Progenitor cell of endocrine pancreas (in vitro differentiated cells): ENCODE measurements at regions not wholly inside any gene's neighbourhood (a gene's known extent, or its start where the extent isn't known, plus 50 kb on each side); places are given as distances from the start of the nearest gene placed in this dataset.

Experiments
- DNase-seq: peaks from one replicate; pipeline ENCODE4 v3.0.0; 2021; ENCODE audit warnings: low spot score; ENCODE audit not compliant: unreplicated experiment
- H3K27ac Mint-ChIP-seq: 2 replicates; pipeline ENCODE4 v1.8.0; 2021; ENCODE audit warnings: mild to moderate bottlenecking, moderate library complexity, mixed read lengths
- H3K27me3 Mint-ChIP-seq: 2 replicates; pipeline ENCODE4 v1.8.0; 2021; ENCODE audit warnings: mixed read lengths
- H3K36me3 Mint-ChIP-seq: 2 replicates; pipeline ENCODE4 v1.8.0; 2022; ENCODE audit warnings: mixed read lengths; ENCODE audit not compliant: insufficient read depth
- H3K4me1 Mint-ChIP-seq: 2 replicates; pipeline ENCODE4 v1.8.0; 2021; ENCODE audit warnings: low read depth, mixed read lengths
- H3K4me3 Mint-ChIP-seq: 2 replicates; pipeline ENCODE4 v1.8.0; 2021; ENCODE audit warnings: low read depth, mild to moderate bottlenecking, moderate library complexity, mixed read lengths
- H3K9me3 Mint-ChIP-seq: 2 replicates; pipeline ENCODE4 v1.8.0; 2021; ENCODE audit warnings: low read depth, mixed read lengths
- CTCF ChIP-seq: fragments of 200-600 bp; sonication (generic); IDR thresholded peaks from one replicate; pipeline ENCODE4 v1.5.0; 2021; ENCODE audit warnings: antibody characterized with exemption, mild to moderate bottlenecking; ENCODE audit not compliant: unreplicated experiment

DNA sequence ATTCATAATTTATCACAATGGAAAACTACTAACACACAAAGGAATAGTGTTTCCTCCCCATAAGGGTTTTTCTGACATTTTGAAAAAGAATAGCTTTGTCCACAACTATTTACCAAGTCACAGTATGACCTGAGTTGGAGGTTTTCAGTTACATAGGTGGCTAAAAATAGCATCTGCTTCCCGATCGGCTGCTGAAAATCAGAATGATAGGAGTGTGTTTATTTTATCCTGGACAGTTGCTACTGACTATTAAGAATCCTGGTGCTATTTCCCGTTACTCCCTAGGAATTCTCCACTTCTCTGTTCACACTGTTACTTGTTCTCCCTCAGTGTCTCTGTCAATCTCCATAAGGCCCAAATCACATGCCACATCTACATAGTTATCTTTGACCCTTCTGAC, 353.9 kb upstream of the RARB start:
- Mint-ChIP-seq H3K36me3 (peaks cover 3% of the 10 kb centered on the region), H3K9me3 (peaks cover 9% of the 10 kb centered on the region), H3K27ac (no peak overlapping the region)

DNA sequence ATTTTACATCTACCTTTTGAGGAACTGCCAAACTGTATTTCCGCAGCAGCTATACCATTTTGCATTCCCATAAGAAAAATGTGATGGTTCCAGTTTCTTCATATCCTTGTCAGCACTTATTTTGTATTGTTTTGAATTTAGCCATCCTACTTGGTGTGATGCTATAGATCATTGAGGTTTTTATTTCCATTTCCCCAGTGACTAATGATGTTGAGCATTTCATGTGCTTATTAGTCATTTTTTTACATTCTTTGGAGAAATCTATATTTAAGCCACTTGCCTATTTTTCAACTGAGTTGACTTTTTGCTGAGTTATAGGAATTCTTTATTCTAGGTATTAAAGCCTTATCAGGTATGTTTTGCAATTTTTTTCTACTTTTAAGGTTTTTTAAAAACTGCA, 347.6 kb upstream of the RARB start:
- Mint-ChIP-seq H3K4me1 (peaks cover 7% of the 10 kb centered on the region), H3K27ac (no peak overlapping the region), H3K27me3 (no peaks in the 10 kb centered on the region), H3K9me3 (peaks cover 4% of the 10 kb centered on the region), H3K36me3 (peaks cover 3% of the 10 kb centered on the region), H3K4me3 (no peak overlapping the region)
- TF ChIP-seq CTCF: no peak
- no peak for DNase-seq

More for the DNA sequence above, 353.9 kb upstream of the RARB start:
- H3K27me3 Mint-ChIP-seq: no peaks in the 10 kb centered on the region
- no peak overlapping the region for H3K4me3 Mint-ChIP-seq
- TF ChIP-seq CTCF: no peak
- H3K4me1 Mint-ChIP-seq: peaks cover 9% of the 10 kb centered on the region
- DNase-seq: no peak

DNA sequence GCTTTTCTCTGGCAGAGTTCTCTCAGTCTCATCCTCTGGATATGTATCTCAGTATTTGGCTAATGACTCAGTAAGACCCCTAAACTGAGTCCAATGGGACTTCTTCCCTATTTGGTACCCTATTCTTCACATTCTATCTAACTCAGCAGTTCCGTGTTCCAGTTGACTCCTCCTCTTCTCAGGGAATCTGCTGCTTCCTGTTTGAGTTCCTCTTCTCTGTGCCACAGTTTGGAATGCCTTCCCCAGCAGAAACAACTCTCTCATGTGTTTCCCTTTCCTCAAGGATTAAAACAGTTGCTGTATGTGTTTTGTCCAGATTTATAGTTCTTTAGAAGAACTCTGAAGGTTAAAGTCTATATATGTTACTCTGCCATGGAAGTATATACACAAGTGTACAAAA, 344.0 kb upstream of the RARB start:
- H3K4me1 Mint-ChIP-seq: peaks cover 31% of the 10 kb centered on the region
- no peaks in the 10 kb centered on the region for H3K27me3 Mint-ChIP-seq
- H3K27ac Mint-ChIP-seq: no peak overlapping the region
- H3K9me3 Mint-ChIP-seq: peaks cover 8% of the 10 kb centered on the region
- no peak for DNase-seq
- peaks cover 3% of the 10 kb centered on the region for H3K36me3 Mint-ChIP-seq
- H3K4me3 Mint-ChIP-seq: no peak overlapping the region
- no peak for TF ChIP-seq CTCF

- no peak for DNase-seq
- Mint-ChIP-seq H3K36me3 (peaks cover 3% of the 10 kb centered on the region), H3K9me3 (peaks cover 8% of the 10 kb centered on the region), H3K27ac (peak overlapping the region; percentile 50), H3K4me3 (no peak overlapping the region), H3K27me3 (peaks cover 2% of the 10 kb centered on the region), H3K4me1 (peaks cover 47% of the 10 kb centered on the region)
- TF ChIP-seq CTCF: no peak
Observed at GRCh38 chr3:25086721-25087120, 341.3 kb upstream of the RARB start.

DNA sequence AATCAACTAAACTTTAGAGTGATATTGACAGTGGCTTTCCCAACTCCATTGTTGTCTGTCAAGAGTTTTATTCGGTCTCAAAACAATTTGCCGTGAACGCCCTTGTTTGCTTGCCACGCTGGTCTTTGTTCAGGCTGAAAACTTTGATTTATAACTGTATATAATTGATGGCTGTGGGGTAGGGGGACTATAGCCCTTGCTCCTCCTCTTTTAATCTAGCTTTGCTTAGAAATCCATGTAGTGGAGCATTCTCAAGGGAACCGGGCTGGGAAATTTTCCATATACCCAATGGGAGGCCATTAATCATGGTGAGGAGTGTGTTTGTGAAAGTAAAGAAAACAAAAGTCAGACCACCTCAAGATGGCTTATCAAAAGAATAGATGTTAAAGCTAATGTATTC, 339.8 kb upstream of the RARB start:
- Mint-ChIP-seq H3K4me3 (no peak overlapping the region), H3K27me3 (peaks cover 3% of the 10 kb centered on the region), H3K27ac (peak overlapping the region; percentile 88), H3K4me1 (peaks cover 53% of the 10 kb centered on the region), H3K9me3 (peaks cover 8% of the 10 kb centered on the region), H3K36me3 (peaks cover 3% of the 10 kb centered on the region)
- no peak for DNase-seq
- no peak for TF ChIP-seq CTCF
